HG03378 (cell line): ENCODE measurements at regions not wholly inside any gene's neighbourhood (a gene's known extent, or its start where the extent isn't known, plus 50 kb on each side); places are given as distances from the start of the nearest gene placed in this dataset.

ENCODE experiments used
- ATAC-seq: cut with Tn5 transposase; IDR thresholded peaks from one replicate; pipeline ENCODE4 v1.9.1; 2021; ENCODE audit warnings: mild to moderate bottlenecking, moderate library complexity; ENCODE audit not compliant: unreplicated experiment

DNA sequence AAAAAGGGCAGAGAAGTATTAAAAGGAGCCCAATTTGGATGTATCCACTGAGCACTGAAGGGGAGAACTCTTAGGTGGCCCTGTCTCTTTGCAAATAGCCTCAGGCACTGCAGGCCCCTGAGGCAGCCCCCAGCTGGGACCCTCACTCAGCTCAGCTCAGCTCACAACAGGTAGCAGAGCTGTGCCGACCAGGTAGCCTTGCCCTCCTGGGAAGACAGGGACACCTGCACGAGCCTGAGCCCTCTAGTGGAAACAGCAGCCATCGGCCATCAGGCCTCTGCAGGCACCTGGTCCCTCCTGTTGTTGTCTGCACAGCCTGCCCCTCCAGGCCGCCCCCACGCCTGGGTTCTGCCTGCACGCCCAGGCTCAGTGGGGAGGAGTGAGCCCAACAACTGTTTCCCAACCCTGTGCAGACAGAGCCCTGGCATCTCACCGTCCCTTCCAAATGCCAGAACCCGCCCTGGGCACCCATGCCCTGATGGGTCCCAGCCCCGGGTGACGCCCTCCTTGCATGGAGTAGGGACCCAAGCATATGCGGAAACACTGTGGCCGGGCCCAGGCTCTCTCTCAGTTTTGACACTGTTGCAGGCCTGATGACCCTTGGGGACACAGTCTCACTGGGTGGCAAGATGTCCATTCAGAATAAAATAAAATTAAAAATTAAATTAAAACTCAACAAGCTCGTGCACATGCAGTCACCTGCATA lies 60.0 kb upstream of the AJAP1 start:
- ATAC-seq = no peak

DNA sequence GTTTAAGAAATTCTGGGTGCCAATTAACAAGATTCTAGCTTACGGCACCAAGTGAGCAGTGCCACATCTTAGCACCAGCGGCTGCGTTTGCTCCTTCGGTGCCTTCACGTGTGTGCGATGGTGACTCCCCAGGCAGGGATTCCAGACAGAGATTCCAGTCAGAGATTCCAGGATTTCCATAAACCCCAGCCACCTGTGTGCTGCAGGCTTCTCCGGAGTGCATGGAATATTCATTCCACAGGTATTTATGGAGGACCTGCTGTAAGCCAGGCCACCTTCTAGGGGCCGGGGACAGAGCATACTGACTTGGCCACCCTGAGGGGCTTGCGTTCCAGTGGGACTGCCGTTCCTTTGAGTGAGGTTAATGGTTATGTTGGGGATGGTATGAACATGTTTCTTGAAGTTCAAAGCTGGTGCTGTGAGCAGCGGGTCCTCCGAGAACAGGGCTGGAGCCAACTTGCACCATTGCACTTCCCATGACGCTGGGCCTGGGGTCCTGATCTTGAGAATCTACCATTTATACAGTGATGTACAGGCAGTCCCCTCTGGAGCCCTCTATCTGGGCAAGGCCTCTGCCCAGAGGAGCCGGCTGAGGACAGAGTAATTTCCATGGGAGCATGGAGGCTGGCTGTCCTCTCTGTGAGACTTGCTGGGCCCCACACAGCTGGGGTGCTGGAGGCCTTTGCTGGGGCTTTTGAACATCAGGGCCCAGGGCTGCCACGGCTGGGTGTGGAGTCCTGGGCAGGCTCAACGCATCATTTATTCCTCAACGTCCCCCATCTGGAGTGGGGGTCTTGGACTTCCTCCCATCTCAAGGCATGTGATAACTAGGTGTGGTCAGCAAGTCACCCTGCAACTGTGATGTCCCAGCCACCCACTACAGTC lies 58.8 kb upstream of the AJAP1 start:
- no peak for ATAC-seq

DNA sequence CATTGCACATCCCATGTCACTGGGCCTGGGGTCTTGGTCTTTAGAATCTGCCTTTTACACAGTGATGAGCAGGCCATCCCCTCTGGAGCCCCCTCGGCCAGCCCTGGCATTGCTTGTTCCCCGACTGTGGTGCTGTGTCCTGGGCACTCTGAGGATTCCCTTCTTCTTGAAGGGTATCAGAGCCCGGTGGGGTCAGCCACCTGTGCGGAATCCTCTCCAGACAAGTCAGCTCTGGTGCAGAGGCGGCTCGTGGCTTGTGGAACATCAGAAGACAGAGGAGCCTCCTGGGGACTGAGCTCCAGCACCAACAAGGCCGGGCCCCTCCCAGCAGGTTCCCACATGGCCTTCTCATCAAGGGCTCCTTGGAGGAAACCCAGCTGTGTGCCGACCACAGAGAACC lies 57.9 kb upstream of the AJAP1 start:
- no peak for ATAC-seq

DNA sequence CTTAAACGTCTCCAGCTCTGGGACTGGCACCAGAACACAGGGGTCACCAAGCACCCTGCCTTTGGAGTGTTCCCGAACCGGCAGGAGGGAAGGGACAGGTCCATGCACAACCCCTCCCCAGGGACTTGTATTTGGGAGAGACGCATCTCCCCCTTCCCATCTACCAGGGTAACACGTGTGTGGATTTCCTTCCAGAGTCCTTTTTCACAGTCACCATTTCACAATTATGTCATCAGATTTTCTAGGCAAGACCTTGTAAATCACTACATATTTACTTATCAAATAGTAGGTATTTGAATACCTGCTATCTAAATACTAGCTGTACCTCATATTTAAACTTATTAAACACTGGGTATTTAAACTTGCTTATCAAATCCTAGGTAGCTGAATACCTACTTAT lies 57.4 kb upstream of the AJAP1 start:
- no peak for ATAC-seq

DNA sequence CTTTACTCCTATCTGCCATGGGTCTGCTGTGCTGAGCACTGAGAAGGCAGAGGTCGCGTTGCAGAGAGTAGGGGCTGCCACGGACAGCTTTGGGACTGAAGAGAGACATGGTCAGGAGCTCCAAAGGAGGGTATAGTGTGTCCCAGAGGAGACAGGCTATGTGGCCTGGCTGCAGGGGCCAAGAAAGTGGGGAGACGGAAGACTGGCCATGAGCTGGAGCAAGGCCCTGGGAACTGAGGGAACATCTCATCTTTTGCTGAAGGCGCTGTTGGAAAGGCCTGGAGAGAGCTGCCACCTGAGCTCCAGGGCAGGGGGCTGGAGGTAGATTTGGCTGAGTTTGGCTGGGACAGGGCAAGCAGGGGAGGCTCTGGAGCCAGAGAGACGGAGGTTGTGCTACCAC lies 55.8 kb upstream of the AJAP1 start:
- no peak for ATAC-seq

DNA sequence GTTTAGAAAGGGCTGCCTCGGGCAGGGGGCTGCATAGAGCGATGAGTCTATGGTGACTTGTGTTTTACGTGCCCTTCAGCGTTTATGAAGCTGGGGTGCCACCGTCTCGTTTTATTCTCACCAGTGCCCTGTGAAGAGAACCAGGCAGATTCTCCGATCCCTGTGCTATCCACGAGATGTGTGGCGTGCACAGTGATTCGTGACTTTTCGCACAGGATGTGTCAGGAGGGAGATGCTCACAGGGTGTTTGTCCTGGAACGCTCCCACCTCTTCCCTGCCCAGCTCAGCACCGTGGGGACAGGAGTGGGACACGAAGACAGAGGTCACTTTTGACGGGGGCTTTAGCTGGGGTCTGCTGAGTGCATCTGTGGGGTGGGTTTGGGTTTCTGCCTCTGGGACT lies 54.9 kb upstream of the AJAP1 start:
- no peak for ATAC-seq

DNA sequence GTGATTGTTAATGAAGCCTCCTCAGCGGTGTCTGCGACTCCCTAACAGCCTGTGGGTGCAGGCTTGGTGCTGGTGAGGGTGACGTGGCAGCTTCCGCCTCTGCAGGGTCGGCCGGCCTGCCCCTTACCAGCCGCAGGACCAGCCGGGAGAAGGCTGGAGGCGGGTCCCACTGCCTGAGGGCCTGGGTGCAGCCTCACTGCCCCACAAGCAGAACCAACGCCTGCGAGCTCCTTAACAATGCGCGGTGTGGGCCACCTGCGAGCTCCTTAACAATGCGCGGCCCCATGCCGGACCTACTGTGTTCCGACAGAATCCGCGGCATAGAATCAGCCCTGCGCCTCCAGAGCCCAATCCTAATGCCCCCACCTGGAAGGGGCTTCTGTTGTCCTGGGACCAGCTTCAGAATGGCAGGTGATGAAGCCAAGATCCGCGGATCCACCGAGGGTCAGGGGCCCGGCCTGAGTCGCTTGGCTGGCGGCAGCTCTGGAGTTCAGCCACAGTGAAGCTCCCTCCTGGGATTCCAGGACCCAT lies 54.4 kb upstream of the AJAP1 start:
- no peak for ATAC-seq

DNA sequence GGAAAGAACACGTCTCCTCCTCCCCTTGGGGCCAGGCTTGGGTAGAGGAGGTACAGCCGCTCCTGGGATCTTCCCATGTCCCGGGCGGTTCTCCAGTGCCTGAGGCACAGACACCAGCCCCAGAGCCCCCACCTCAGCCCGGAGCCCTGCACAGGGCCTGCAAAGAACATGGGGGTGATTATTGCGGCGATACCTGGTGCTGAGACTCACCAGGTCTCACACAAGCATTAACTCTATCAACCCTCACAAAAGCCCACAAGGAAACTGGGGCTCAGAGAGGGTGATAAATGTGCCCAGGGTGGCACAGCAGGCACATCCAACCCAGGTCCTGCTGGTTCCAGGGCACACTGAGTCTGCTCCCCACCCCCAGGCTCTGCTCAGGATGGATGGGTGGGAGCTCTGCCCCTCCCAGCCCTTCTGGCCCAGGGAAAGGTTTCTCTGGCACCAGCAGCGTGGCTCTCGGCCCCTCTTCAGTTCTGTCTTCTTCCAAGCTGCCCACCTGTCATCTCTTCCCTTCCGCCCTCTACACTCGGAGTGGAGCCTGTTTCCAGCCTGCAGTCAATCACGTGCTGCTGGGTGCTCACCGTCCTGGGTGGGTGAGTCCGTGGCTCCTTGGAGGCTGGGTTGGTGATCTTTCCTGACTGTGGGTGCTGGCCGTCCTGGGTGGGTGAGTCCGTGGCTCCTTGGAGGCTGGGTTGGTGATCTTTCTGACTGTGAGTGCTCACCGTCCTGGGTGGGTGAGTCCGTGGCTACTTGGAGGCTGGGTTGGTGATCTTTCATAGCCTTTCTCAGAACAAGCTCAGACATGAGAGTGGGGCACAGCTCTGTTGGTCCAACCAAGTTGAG lies 53.6 kb upstream of the AJAP1 start:
- ATAC-seq = no peak

DNA sequence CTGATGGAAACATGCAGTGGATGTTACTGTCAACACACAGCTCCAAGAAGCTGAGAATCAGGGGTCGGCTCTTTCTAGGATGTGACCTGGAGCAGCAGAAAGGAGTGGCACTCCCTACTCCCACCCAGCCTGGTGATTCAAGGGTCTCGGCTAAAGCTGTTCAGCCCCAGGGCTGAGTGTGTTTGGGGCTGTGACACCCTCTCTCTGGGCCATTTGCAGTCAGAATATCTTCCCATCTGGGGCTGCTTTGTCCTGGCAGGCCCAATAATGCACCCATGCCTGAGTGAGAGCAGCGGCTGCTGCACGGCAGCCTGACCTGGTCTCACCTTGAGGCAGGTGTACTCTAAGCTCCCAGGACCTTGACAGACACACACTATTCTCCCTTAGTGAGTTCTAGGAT lies 52.5 kb upstream of the AJAP1 start:
- no peak for ATAC-seq

DNA sequence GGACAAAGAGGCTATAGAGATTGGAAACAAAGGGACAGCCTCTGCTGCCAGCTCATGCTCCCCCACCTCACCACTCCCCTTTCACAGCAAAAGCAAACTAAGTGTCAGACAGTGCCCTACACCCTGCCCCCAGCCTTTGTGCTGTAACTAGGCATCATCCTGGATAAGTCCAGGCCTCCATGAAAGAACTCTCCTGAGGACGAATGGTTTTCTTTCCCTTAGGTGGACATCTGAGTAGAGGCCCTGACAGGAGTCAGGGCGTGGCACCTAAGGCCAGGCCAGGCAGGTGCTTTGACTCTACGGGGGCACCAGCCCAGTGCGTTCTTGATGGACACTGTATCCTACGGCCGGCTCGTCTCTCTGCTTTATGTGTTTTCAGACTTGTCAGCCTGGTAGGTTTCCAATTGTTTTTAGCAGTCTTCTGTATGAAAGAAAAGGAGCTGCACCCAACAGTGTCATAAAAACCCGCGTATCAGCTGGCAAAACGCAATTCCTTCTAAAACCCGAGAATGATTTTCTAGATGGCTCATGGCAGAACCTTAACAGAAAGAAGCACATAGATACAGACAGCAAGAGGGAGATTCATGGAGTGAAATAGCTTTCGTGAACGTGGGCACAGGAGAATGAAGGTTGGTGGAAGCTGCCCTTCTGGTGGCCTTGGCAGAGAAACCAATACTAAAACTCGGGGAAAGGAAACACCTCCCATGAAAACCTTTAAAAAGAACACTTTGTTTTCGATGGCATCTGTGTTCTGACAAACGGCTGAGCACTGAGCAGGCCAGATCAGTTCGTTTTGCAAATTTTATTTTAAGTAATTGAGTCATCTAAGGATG lies 51.7 kb upstream of the AJAP1 start:
- ATAC-seq = no peak

DNA sequence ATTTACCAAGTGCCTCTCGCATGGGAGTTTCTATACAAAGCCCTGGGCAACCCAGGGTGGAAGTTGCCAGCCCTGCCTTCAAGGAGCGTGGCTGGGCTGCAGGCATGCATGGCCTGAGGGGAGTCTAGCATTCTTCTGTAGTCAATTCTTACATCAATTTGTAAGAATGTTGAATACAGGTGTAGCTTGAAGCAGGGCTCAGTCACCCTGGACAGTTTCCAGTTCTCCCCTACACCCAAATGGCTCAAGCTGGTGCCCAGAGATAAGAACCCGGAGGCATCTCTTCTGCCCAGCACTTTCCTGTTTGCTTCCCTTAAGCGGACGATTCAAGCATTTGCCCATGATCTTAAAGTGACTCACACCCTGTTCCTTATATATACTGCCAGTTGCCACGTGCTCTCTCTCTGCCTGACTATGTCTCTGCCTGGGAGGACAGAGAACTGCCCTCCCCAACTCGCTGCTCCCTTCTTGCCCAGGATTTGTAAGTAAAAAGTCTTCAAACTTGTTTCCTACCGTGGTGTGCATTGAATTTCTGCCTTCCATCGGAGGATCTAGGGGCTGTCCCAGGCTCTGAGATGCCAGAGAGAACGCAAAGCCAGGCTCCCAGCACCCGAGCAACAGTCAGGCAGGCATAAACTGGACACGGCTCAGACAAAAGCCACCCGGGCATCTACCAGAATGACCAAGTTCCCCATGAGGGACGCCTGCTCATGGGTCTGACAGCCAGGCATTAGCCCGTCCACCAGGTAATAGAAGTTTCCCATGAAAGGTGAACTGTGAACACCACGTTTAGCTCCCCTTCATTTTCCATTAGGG lies 50.9 kb upstream of the AJAP1 start:
- no peak for ATAC-seq
